Brain microvascular endothelial cell (primary cell): ENCODE measurements at regions not wholly inside any gene's neighbourhood (a gene's known extent, or its start where the extent isn't known, plus 50 kb on each side); places are given as distances from the start of the nearest gene placed in this dataset.

Experiments
- DNase-seq: peaks from one replicate; pipeline ENCODE4 v3.0.0-alpha.2; 2020
- H3K27ac ChIP-seq: fragments of 250-450 bp; sonication (Bioruptor Pico); 2 replicates; pipeline ENCODE4 v1.5.1; 2020; ENCODE audit warnings: mild to moderate bottlenecking, moderate library complexity
- H3K27me3 ChIP-seq: fragments of 250-450 bp; sonication (Bioruptor Pico); replicated peaks from 2 replicates; pipeline ENCODE4 v1.5.1; 2020; ENCODE audit warnings: mild to moderate bottlenecking
- H3K36me3 ChIP-seq: fragments of 250-450 bp; sonication (Bioruptor Pico); replicated peaks from 2 replicates; pipeline ENCODE4 v1.5.1; 2020; ENCODE audit warnings: mild to moderate bottlenecking
- H3K4me3 ChIP-seq: 2 replicates; pipeline ENCODE4 v1.5.1; 2011; ENCODE audit warnings: low read depth, mild to moderate bottlenecking, control low read depth, low read length, moderate library complexity
- in situ Hi-C: cut with HindIII; loops from 2 replicates; pipeline ENCODE4 v1.10.0; 2017; ENCODE audit warnings: low sequenced_read_pairs, low pct_ligation_motif_present
- TF ChIP-seq, protein P1 (sequence below): IDR thresholded peaks from 2 replicates; pipeline ENCODE4 v1.5.1; 2011; ENCODE audit warnings: low read depth, mild to moderate bottlenecking, moderate library complexity, low read length, control low read depth, inconsistent platforms; ENCODE audit errors: missing control alignments

DNA sequence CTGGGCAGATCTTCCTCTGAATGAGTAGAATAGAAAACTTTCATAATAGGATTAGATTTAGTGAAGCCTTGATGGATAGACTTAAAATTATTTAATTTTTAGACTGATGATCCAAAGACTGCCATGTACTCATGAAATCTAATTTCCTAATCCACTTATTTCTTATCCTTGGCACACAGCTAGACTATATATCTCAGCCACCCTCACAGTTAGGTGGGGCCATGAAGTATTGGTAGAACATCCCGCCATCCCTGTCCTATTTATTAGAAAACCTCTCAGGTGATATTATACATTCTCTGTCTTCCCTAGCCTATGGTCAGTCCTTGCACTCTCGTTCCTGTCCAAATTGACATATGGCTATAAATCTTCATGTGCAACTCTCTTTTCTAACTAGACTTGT is 110.9 kb downstream of the FAM170A start:
- in situ Hi-C loops, result no loop called here
- no peak for DNase-seq
- Histone ChIP-seq H3K36me3 (no peaks in the 10 kb centered on the region), H3K27ac (no peak overlapping the region), H3K4me3 (no peak overlapping the region), H3K27me3 (no peaks in the 10 kb centered on the region)
- TF ChIP-seq, protein P1, sequence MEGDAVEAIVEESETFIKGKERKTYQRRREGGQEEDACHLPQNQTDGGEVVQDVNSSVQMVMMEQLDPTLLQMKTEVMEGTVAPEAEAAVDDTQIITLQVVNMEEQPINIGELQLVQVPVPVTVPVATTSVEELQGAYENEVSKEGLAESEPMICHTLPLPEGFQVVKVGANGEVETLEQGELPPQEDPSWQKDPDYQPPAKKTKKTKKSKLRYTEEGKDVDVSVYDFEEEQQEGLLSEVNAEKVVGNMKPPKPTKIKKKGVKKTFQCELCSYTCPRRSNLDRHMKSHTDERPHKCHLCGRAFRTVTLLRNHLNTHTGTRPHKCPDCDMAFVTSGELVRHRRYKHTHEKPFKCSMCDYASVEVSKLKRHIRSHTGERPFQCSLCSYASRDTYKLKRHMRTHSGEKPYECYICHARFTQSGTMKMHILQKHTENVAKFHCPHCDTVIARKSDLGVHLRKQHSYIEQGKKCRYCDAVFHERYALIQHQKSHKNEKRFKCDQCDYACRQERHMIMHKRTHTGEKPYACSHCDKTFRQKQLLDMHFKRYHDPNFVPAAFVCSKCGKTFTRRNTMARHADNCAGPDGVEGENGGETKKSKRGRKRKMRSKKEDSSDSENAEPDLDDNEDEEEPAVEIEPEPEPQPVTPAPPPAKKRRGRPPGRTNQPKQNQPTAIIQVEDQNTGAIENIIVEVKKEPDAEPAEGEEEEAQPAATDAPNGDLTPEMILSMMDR, result no peak

DNA sequence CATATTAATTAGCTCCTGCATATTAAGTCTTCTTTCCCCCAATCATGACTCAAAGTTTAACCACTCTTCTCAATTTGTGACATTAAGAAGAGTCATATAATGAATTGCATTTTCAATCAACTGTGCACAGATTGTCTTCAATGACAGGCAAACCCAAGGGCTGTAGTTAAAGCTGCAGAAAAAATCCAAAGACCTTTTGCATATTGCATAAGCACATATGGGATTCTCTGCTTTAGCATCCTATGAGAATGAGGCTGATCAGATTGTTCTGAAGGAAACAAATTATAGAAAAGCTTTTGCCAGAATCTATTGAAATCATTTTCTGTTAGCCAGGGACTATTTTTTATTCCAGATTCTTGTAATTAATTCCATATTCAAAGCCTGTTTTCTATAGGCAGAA is 112.3 kb downstream of the FAM170A start:
- Histone ChIP-seq H3K27me3 (no peaks in the 10 kb centered on the region), H3K27ac (no peak overlapping the region), H3K36me3 (no peaks in the 10 kb centered on the region), H3K4me3 (no peak overlapping the region)
- in situ Hi-C loops, result no loop called here
- TF ChIP-seq, protein P1, result no peak
- no peak for DNase-seq

DNA sequence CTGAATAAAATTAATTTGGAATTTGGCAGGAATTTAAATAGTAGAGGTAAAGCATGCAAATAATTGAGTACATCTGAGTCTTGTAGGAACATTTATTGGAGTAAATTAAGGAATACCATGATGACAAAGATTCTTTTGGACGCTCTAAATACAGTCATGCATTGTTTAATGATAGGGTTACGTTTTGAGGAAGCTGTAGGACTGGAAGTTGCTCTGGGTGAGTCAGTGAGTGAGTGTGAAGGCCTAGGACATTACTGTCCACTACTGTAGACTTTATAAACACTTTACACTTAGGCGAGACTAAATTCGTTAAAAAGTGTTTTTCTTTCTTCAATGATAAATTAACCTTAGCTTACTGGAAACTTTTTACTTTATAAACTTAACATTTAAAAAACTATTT is 113.0 kb downstream of the FAM170A start:
- no peak for DNase-seq
- no peaks in the 10 kb centered on the region for H3K27me3 ChIP-seq
- in situ Hi-C loops, result no loop called here

DNA sequence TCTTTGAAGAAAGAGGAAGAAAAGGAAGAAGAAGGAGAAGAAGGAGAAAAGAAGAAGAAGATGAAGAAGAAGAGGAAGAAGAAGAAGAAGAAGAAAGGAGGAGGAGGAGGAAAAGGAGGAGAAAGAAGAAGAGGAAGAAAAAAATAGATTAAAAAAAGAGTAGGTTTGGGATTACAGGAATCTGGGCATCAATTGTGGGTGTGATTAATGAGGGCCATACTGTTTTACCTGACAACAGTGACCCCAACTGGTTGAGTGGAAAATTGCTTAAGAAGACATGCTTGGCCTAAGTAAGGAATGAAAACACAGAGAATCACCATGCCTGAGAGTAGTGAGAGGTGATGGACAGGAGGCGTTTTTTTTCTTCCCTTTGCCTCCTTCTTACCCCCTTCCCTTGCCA is 114.6 kb downstream of the FAM170A start:
- H3K27me3 ChIP-seq, result no peaks in the 10 kb centered on the region
- no peak overlapping the region for H3K27ac ChIP-seq
- TF ChIP-seq, protein P1, result peak; percentile 58
- in situ Hi-C loops, result no loop called here
- H3K4me3 ChIP-seq, result no peak overlapping the region
- DNase-seq, result peak; percentile 53
- no peaks in the 10 kb centered on the region for H3K36me3 ChIP-seq

More for the DNA sequence above, 113.0 kb downstream of the FAM170A start:
- no peak overlapping the region for H3K27ac ChIP-seq
- H3K36me3 ChIP-seq, result no peaks in the 10 kb centered on the region
- H3K4me3 ChIP-seq, result no peak overlapping the region
- TF ChIP-seq, protein P1, result no peak

DNA sequence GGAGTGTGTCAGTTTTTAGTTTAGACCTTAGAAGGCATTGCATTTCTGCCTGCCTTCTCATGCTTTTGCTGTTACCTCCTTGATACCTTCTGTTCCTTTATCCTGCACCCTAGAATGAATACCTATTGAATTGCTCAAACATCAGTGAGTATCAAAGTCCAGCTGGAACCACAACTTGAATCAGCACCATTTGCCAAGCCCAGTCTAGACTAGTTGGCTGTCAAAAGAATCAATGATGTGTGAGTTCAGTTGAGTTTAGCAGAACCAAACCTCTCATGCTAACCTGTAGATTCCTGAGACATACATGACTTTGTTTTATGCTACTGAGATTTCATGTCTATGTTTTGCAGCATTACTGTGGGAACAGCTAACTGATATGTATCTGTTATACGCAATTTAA is 116.6 kb downstream of the FAM170A start:
- in situ Hi-C loops, result no loop called here
- no peak for DNase-seq
- TF ChIP-seq, protein P1, result no peak
- Histone ChIP-seq H3K27ac (no peak overlapping the region), H3K36me3 (no peaks in the 10 kb centered on the region), H3K27me3 (no peaks in the 10 kb centered on the region), H3K4me3 (no peak overlapping the region)

DNA sequence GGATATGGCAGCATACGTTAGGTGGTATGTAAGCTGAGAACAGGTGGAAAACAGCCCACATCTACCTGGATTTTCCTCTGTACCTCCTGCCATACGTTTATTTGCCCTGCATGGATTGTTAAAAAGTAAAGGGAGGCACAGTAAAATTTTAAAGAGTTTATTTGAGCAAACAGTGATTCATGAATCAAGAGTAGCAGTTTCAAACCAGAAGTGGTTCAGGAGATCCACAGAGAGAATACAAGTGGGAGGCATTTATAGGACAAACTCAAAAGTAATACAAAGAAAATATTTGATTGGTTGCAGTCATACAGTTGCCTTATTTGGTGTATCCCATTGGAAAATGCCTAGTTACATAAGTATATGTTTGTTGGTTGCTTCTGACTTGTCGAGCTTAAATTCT is 117.6 kb downstream of the FAM170A start:
- TF ChIP-seq, protein P1, result no peak
- in situ Hi-C loops, result no loop called here
- Histone ChIP-seq H3K4me3 (no peak overlapping the region), H3K27me3 (no peaks in the 10 kb centered on the region), H3K27ac (no peak overlapping the region), H3K36me3 (no peaks in the 10 kb centered on the region)
- no peak for DNase-seq
